ENCODE measurements at regions not wholly inside any gene's neighbourhood (a gene's known extent, or its start where the extent isn't known, plus 50 kb on each side); places are given as distances from the start of the nearest gene placed in this dataset.

- TF ChIP-seq MYC (IDR thresholded peaks at IDR 0.05; ENCODE audit: low read depth, low read length) (no peak), MAX (IDR thresholded peaks at IDR 0.05; ENCODE audit: low read depth, low read length) (no peak), CTCF (IDR thresholded peaks at IDR 0.05; ENCODE audit: low read depth, low read length) (no peak), POLR2A (IDR thresholded peaks at IDR 0.05; ENCODE audit: extremely low read depth, insufficient read length) (no peak)
- H3K4me3 ChIP-seq (ENCODE audit: low read depth, low read length), result no peak overlapping the region
- DNase-seq (ENCODE audit: low read depth), result no peak
These were observed 86.3 kb downstream of the SEMA4F start for GRCh38 chr2:74740395-74740740.

GRCh38 chr2:74740741-74741431 is 86.8 kb downstream of the SEMA4F start:
- DNase-seq (ENCODE audit: low read depth), result peak; percentile 93
- TF ChIP-seq MYC (IDR thresholded peaks at IDR 0.05; ENCODE audit: low read depth, low read length) (peak; percentile 59), CTCF (IDR thresholded peaks at IDR 0.05; ENCODE audit: low read depth, low read length) (peak; percentile 22), MAX (IDR thresholded peaks at IDR 0.05; ENCODE audit: low read depth, low read length) (peak; percentile 88), POLR2A (IDR thresholded peaks at IDR 0.05; ENCODE audit: extremely low read depth, insufficient read length) (no peak)
- no peak overlapping the region for H3K4me3 ChIP-seq (ENCODE audit: low read depth, low read length)

GRCh38 chr2:74741629-74742028 is 87.6 kb downstream of the SEMA4F start:
- H3K4me3 ChIP-seq (ENCODE audit: low read depth, low read length), result no peak overlapping the region
- DNase-seq (ENCODE audit: low read depth), result peak; percentile 57
- TF ChIP-seq POLR2A (IDR thresholded peaks at IDR 0.05; ENCODE audit: extremely low read depth, insufficient read length), result no peak
- TF ChIP-seq CTCF (IDR thresholded peaks at IDR 0.05; ENCODE audit: low read depth, low read length), result no peak
- TF ChIP-seq MAX (IDR thresholded peaks at IDR 0.05; ENCODE audit: low read depth, low read length), result no peak
- no peak for TF ChIP-seq MYC (IDR thresholded peaks at IDR 0.05; ENCODE audit: low read depth, low read length)

GRCh38 chr2:74742471-74742870 is 88.4 kb downstream of the SEMA4F start:
- TF ChIP-seq CTCF (IDR thresholded peaks at IDR 0.05; ENCODE audit: low read depth, low read length) (no peak), MYC (IDR thresholded peaks at IDR 0.05; ENCODE audit: low read depth, low read length) (no peak), MAX (IDR thresholded peaks at IDR 0.05; ENCODE audit: low read depth, low read length) (no peak), POLR2A (IDR thresholded peaks at IDR 0.05; ENCODE audit: extremely low read depth, insufficient read length) (no peak)
- no peak for DNase-seq (ENCODE audit: low read depth)
- H3K4me3 ChIP-seq (ENCODE audit: low read depth, low read length), result no peak overlapping the region

- TF ChIP-seq POLR2A (IDR thresholded peaks at IDR 0.05; ENCODE audit: extremely low read depth, insufficient read length) (no peak), MAX (IDR thresholded peaks at IDR 0.05; ENCODE audit: low read depth, low read length) (no peak), CTCF (IDR thresholded peaks at IDR 0.05; ENCODE audit: low read depth, low read length) (no peak), MYC (IDR thresholded peaks at IDR 0.05; ENCODE audit: low read depth, low read length) (no peak)
- H3K4me3 ChIP-seq (ENCODE audit: low read depth, low read length), result no peak overlapping the region
- DNase-seq (ENCODE audit: low read depth), result no peak
These were observed 89.0 kb downstream of the SEMA4F start for GRCh38 chr2:74743039-74743438.

Data from NB4 (cell line).